ENCODE measurements at regions not wholly inside any gene's neighbourhood (a gene's known extent, or its start where the extent isn't known, plus 50 kb on each side); places are given as distances from the start of the nearest gene placed in this dataset.

- H3K9me3 ChIP-seq (ENCODE audit: control insufficient read depth, insufficient read depth, low read length): no peaks in the 10 kb centered on the region
- H3F3A ChIP-seq (ENCODE audit: control insufficient read depth, insufficient read depth): no peaks in the 10 kb centered on the region
- H3K27me3 ChIP-seq (ENCODE audit: control insufficient read depth, low read length): no peaks in the 10 kb centered on the region
- no peaks in the 10 kb centered on the region for H3K79me2 ChIP-seq (ENCODE audit: control insufficient read depth, low read length)
- H3K4me3 ChIP-seq (ENCODE audit: low read length): no peak overlapping the region
- no peaks in the 10 kb centered on the region for H3K4me1 ChIP-seq (ENCODE audit: control insufficient read depth, low read length)
- H3K9me2 ChIP-seq (replicated peaks; ENCODE audit: control insufficient read depth, low read length): no peaks in the 10 kb centered on the region
- no peak overlapping the region for H3K27ac ChIP-seq (ENCODE audit: low read depth, low read length)
- H3K36me3 ChIP-seq (ENCODE audit: control insufficient read depth, low read length): no peaks in the 10 kb centered on the region
- H4K20me1 ChIP-seq (ENCODE audit: control insufficient read depth, insufficient read depth, low read depth, low read length): no peaks in the 10 kb centered on the region
- H3K4me2 ChIP-seq (ENCODE audit: low read length): no peak overlapping the region
- TF ChIP-seq CTCF (IDR thresholded peaks at IDR 0.05; ENCODE audit: low read depth, low read length, poor library complexity, severe bottlenecking) (no peak), EZH2phosphoT487 (IDR thresholded peaks at IDR 0.05; ENCODE audit: borderline replicate concordance, low read length) (no peak)
Observed at GRCh38 chr12:58291106-58291505, 349.7 kb downstream of the ATP23 start.

- Histone ChIP-seq H3F3A (ENCODE audit: control insufficient read depth, insufficient read depth) (no peaks in the 10 kb centered on the region), H3K27me3 (ENCODE audit: control insufficient read depth, low read length) (no peaks in the 10 kb centered on the region), H3K36me3 (ENCODE audit: control insufficient read depth, low read length) (no peaks in the 10 kb centered on the region), H3K27ac (ENCODE audit: low read depth, low read length) (no peak overlapping the region), H3K4me1 (ENCODE audit: control insufficient read depth, low read length) (no peaks in the 10 kb centered on the region), H3K9me3 (ENCODE audit: control insufficient read depth, insufficient read depth, low read length) (no peaks in the 10 kb centered on the region), H3K79me2 (ENCODE audit: control insufficient read depth, low read length) (no peaks in the 10 kb centered on the region), H3K4me2 (ENCODE audit: low read length) (no peak overlapping the region), H3K4me3 (ENCODE audit: low read length) (no peak overlapping the region), H3K9me2 (replicated peaks; ENCODE audit: control insufficient read depth, low read length) (no peaks in the 10 kb centered on the region), H4K20me1 (ENCODE audit: control insufficient read depth, insufficient read depth, low read depth, low read length) (no peaks in the 10 kb centered on the region)
- no peak for TF ChIP-seq CTCF (IDR thresholded peaks at IDR 0.05; ENCODE audit: low read depth, low read length, poor library complexity, severe bottlenecking)
- TF ChIP-seq EZH2phosphoT487 (IDR thresholded peaks at IDR 0.05; ENCODE audit: borderline replicate concordance, low read length): no peak
Observed at GRCh38 chr12:58293308-58293982, 352.1 kb downstream of the ATP23 start.

GRCh38 chr12:58295268-58295667, 353.9 kb downstream of the ATP23 start:
- Histone ChIP-seq H3K4me2 (ENCODE audit: low read length) (no peak overlapping the region), H3K27me3 (ENCODE audit: control insufficient read depth, low read length) (no peaks in the 10 kb centered on the region), H3F3A (ENCODE audit: control insufficient read depth, insufficient read depth) (no peaks in the 10 kb centered on the region), H4K20me1 (ENCODE audit: control insufficient read depth, insufficient read depth, low read depth, low read length) (no peaks in the 10 kb centered on the region), H3K4me1 (ENCODE audit: control insufficient read depth, low read length) (no peaks in the 10 kb centered on the region), H3K36me3 (ENCODE audit: control insufficient read depth, low read length) (no peaks in the 10 kb centered on the region), H3K9me2 (replicated peaks; ENCODE audit: control insufficient read depth, low read length) (no peaks in the 10 kb centered on the region), H3K4me3 (ENCODE audit: low read length) (no peak overlapping the region), H3K27ac (ENCODE audit: low read depth, low read length) (no peak overlapping the region), H3K9me3 (ENCODE audit: control insufficient read depth, insufficient read depth, low read length) (no peaks in the 10 kb centered on the region), H3K79me2 (ENCODE audit: control insufficient read depth, low read length) (no peaks in the 10 kb centered on the region)
- TF ChIP-seq CTCF (IDR thresholded peaks at IDR 0.05; ENCODE audit: low read depth, low read length, poor library complexity, severe bottlenecking): no peak
- no peak for TF ChIP-seq EZH2phosphoT487 (IDR thresholded peaks at IDR 0.05; ENCODE audit: borderline replicate concordance, low read length)

All from DOHH2 (cell line).